ENCODE measurements at regions not wholly inside any gene's neighbourhood (a gene's known extent, or its start where the extent isn't known, plus 50 kb on each side); places are given as distances from the start of the nearest gene placed in this dataset.

- no peak overlapping the region for H3K4me3 ChIP-seq (ENCODE audit: low read length)
- TF ChIP-seq CTCF (conservative IDR thresholded peaks at IDR 0.05; ENCODE audit: low read length) = no peak
- DNase-seq (ENCODE audit: low read depth) = no peak
These were observed 162.3 kb upstream of the APP start for GRCh38 chr21:26332867-26333266.

GRCh38 chr21:26331205-26331980 is 160.8 kb upstream of the APP start:
- DNase-seq (ENCODE audit: low read depth) = no peak
- TF ChIP-seq CTCF (conservative IDR thresholded peaks at IDR 0.05; ENCODE audit: low read length) = no peak
- H3K4me3 ChIP-seq (ENCODE audit: low read length) = no peak overlapping the region

GRCh38 chr21:26320596-26320995 is 150.0 kb upstream of the APP start:
- no peak for DNase-seq (ENCODE audit: low read depth)
- no peak overlapping the region for H3K4me3 ChIP-seq (ENCODE audit: low read length)
- no peak for TF ChIP-seq CTCF (conservative IDR thresholded peaks at IDR 0.05; ENCODE audit: low read length)

- TF ChIP-seq CTCF (conservative IDR thresholded peaks at IDR 0.05; ENCODE audit: low read length) = no peak
- no peak for DNase-seq (ENCODE audit: low read depth)
- no peak overlapping the region for H3K4me3 ChIP-seq (ENCODE audit: low read length)
These were observed 137.1 kb upstream of the APP start for GRCh38 chr21:26307640-26308039.

GRCh38 chr21:26297851-26298250 is 127.3 kb upstream of the APP start:
- no peak overlapping the region for H3K4me3 ChIP-seq (ENCODE audit: low read length)
- peak; percentile 54 for DNase-seq (ENCODE audit: low read depth)

GRCh38 chr21:26293141-26293946 is 122.8 kb upstream of the APP start:
- H3K4me3 ChIP-seq (ENCODE audit: low read length) = no peak overlapping the region
- TF ChIP-seq CTCF (conservative IDR thresholded peaks at IDR 0.05; ENCODE audit: low read length) = no peak
- no peak for DNase-seq (ENCODE audit: low read depth)

More at GRCh38 chr21:26297851-26298250, 127.3 kb upstream of the APP start:
- TF ChIP-seq CTCF (conservative IDR thresholded peaks at IDR 0.05; ENCODE audit: low read length) = no peak

GRCh38 chr21:26288026-26288425 is 117.5 kb upstream of the APP start:
- TF ChIP-seq CTCF (conservative IDR thresholded peaks at IDR 0.05; ENCODE audit: low read length) = no peak
- no peak for DNase-seq (ENCODE audit: low read depth)
- H3K4me3 ChIP-seq (ENCODE audit: low read length) = no peak overlapping the region

Measured in AG10803 (cell line).